ENCODE measurements at regions not wholly inside any gene's neighbourhood (a gene's known extent, or its start where the extent isn't known, plus 50 kb on each side); places are given as distances from the start of the nearest gene placed in this dataset.

GRCh38 chr12:84159260-84159659 is 753.3 kb downstream of the SLC6A15 start:
- Histone ChIP-seq H3K4me1 (replicated peaks in 1 of 4; ENCODE audit: control insufficient read depth in 3 of 4, insufficient read depth in 4 of 4, low read length in 3 of 4) (no peaks in the 10 kb centered on the region), H3K14ac (ENCODE audit: insufficient read length) (no peak overlapping the region), H3K56ac (replicated peaks; ENCODE audit: insufficient read length, low read depth, low read length) (no peak overlapping the region), H3K4ac (replicated peaks; ENCODE audit: insufficient read length, low read depth, low read length) (no peak overlapping the region), H3K4me3 (ENCODE audit: extremely low read depth in 1 of 4, insufficient read depth in 2 of 4, low read depth in 3 of 4, low read length in 4 of 4) (no peak overlapping the region), H2BK20ac (ENCODE audit: low read length) (no peak overlapping the region), H3K23me2 (ENCODE audit: low read depth, low read length) (no peaks in the 10 kb centered on the region), H2BK5ac (ENCODE audit: low read depth, low read length) (no peak overlapping the region), H3K27me3 (replicated peaks in 1 of 4; ENCODE audit: control insufficient read depth in 3 of 4, extremely low read depth in 1 of 4, insufficient read depth in 3 of 4, low read length in 3 of 4) (no peaks in the 10 kb centered on the region), H3K9me3 (ENCODE audit: insufficient read depth in 2 of 2, low read depth in 1 of 2, low read length in 1 of 2) (no peaks in the 10 kb centered on the region; a peak in 1 of 4 replicates), H3K79me2 (ENCODE audit: control insufficient read depth in 1 of 2, insufficient read depth in 2 of 2, low read length in 2 of 2) (no peaks in the 10 kb centered on the region), H4K5ac (ENCODE audit: insufficient read length, low read depth, low read length) (no peak overlapping the region), H2BK120ac (replicated peaks; ENCODE audit: low read depth, low read length) (no peak overlapping the region), H3K9ac (replicated peaks in 1 of 4; ENCODE audit: extremely low read depth in 1 of 4, low read depth in 3 of 4, low read length in 3 of 4) (no peak overlapping the region), H3K79me1 (ENCODE audit: low read depth, low read length) (no peaks in the 10 kb centered on the region), H4K91ac (replicated peaks; ENCODE audit: insufficient read length, low read length) (no peak overlapping the region), H4K20me1 (replicated peaks in 1 of 2; ENCODE audit: control insufficient read depth in 1 of 2, insufficient read depth in 2 of 2, low read length in 2 of 2) (no peaks in the 10 kb centered on the region), H3K18ac (ENCODE audit: extremely low read depth, low read length) (no peak overlapping the region), H3K23ac (ENCODE audit: insufficient read length) (no peak overlapping the region), H2AFZ (ENCODE audit: low read length) (no peak overlapping the region), H3K27ac (ENCODE audit: low read depth, low read length) (no peak overlapping the region), H2AK5ac (ENCODE audit: low read depth, low read length) (no peak overlapping the region), H3K36me3 (ENCODE audit: control insufficient read depth in 2 of 4, insufficient read depth in 4 of 4, low read length in 3 of 4) (no peaks in the 10 kb centered on the region), H2BK12ac (ENCODE audit: low read depth, low read length) (no peak overlapping the region), H3K4me2 (ENCODE audit: insufficient read depth in 1 of 2, low read depth in 2 of 2, low read length in 2 of 2) (no peak overlapping the region), H2BK15ac (ENCODE audit: low read length) (no peak overlapping the region), H4K8ac (ENCODE audit: extremely low read depth, insufficient read depth, low read length) (no peak overlapping the region)
- WGBS, 2 experiments (ENCODE audit: extremely low coverage in 1 of 2, insufficient coverage in 1 of 2, insufficient read length in 1 of 2, insufficient replicate concordance in 2 of 2, low coverage in 1 of 2, low lambda C conversion rate in 2 of 2, missing lambda C conversion rate in 1 of 2): 100% methylated on average over 1 of the region's 1 CpG; no CpG with 5 or more reads in 1 of the 2 experiments
- DNase-seq (ENCODE audit: low read depth in 1 of 2, low spot score in 2 of 2) (no peak), FAIRE-seq (no peak)
- ChIA-PET POLR2A (ENCODE audit: partially characterized antibody) (no interaction called here), CTCF (ENCODE audit: partially characterized antibody) (no interaction called here)
- no peak for TF ChIP-seq BRCA1 (IDR thresholded peaks at IDR 0.05; ENCODE audit: low read depth, low read length)
- TF ChIP-seq CTCF (IDR thresholded peaks at IDR 0.05; ENCODE audit: control extremely low read depth in 1 of 3, insufficient read depth in 1 of 3, low read depth in 1 of 3, low read length in 3 of 3): no peak
- no peak for TF ChIP-seq EZH2 (IDR thresholded peaks at IDR 0.05; ENCODE audit: low read depth, low read length, severe bottlenecking)
- TF ChIP-seq SIX5 (IDR thresholded peaks at IDR 0.05; ENCODE audit: low read depth, low read length): no peak
- no peak for TF ChIP-seq ATF2 (IDR thresholded peaks at IDR 0.05; ENCODE audit: low read length)
- no peak for TF ChIP-seq MAFK (IDR thresholded peaks at IDR 0.05; ENCODE audit: low read depth, low read length)
- TF ChIP-seq HDAC2 (IDR thresholded peaks at IDR 0.05; ENCODE audit: borderline replicate concordance in 1 of 2, low read depth in 2 of 2, low read length in 2 of 2): no peak
- TF ChIP-seq RFX5 (IDR thresholded peaks at IDR 0.05; ENCODE audit: borderline replicate concordance, low read depth, low read length): no peak
- TF ChIP-seq SIN3A (conservative IDR thresholded peaks at IDR 0.05 in 1 of 2, IDR thresholded peaks at IDR 0.05 in 1 of 2; ENCODE audit: low read depth in 1 of 2, low read length in 2 of 2): no peak
- TF ChIP-seq SUZ12 (IDR thresholded peaks at IDR 0.05; ENCODE audit: low read length): no peak

All from H1 (cell line).